ENCODE measurements at regions not wholly inside any gene's neighbourhood (a gene's known extent, or its start where the extent isn't known, plus 50 kb on each side); places are given as distances from the start of the nearest gene placed in this dataset.

GRCh38 chr10:62666275-62666674 lies 138.2 kb upstream of the ADO start:
- Histone ChIP-seq H4K5ac (ENCODE audit: insufficient read length, low read depth, low read length) (no peak overlapping the region), H3K79me1 (ENCODE audit: insufficient read depth, low read depth, low read length, poor library complexity, severe bottlenecking) (no peaks in the 10 kb centered on the region), H3K79me2 (ENCODE audit: insufficient read depth, low read length) (no peaks in the 10 kb centered on the region), H3K4me2 (ENCODE audit: insufficient read depth, insufficient read length, low read length) (no peak overlapping the region), H2AFZ (ENCODE audit: low read length) (no peak overlapping the region), H3K18ac (ENCODE audit: insufficient read length, low read depth, low read length) (no peak overlapping the region), H3K27me3 (ENCODE audit: insufficient read depth, low read length) (no peaks in the 10 kb centered on the region), H3K9me3 (ENCODE audit: control insufficient read depth, low read depth, low read length) (no peaks in the 10 kb centered on the region), H2BK15ac (ENCODE audit: low read depth, low read length) (no peak overlapping the region), H4K91ac (ENCODE audit: insufficient read length, low read depth, low read length) (no peak overlapping the region), H3K4me1 (ENCODE audit: insufficient read depth, low read length) (no peaks in the 10 kb centered on the region), H3K4ac (ENCODE audit: low read depth, low read length) (no peak overlapping the region), H3K9ac (ENCODE audit: extremely low read depth, insufficient read length, low read length) (no peak overlapping the region), H2BK20ac (ENCODE audit: low read depth, low read length, poor library complexity, severe bottlenecking) (no peak overlapping the region), H4K20me1 (ENCODE audit: control insufficient read depth, insufficient read depth, insufficient read length) (no peaks in the 10 kb centered on the region), H3K14ac (ENCODE audit: insufficient read depth, low read length) (no peak overlapping the region), H3T11ph (ENCODE audit: low read length) (no peak overlapping the region), H3K23me2 (ENCODE audit: insufficient read length, low read depth, low read length, poor library complexity, severe bottlenecking) (no peaks in the 10 kb centered on the region), H3K27ac (ENCODE audit: insufficient read length, low read depth, low read length) (no peak overlapping the region), H2AK5ac (ENCODE audit: insufficient read length, low read length) (no peak overlapping the region), H3K56ac (ENCODE audit: insufficient read length, low read depth, low read length) (no peak overlapping the region), H2BK5ac (ENCODE audit: insufficient read length, low read length) (no peak overlapping the region), H3K23ac (ENCODE audit: insufficient read length, low read depth, low read length) (no peak overlapping the region), H2BK120ac (ENCODE audit: low read depth, low read length, poor library complexity, severe bottlenecking) (no peak overlapping the region), H4K8ac (replicated peaks; ENCODE audit: insufficient read length, low read depth, low read length) (no peak overlapping the region), H2BK12ac (ENCODE audit: insufficient read length, low read depth, low read length) (no peak overlapping the region)
- Mint-ChIP-seq H3K27ac (no peak overlapping the region), H3K9me3 (peaks cover 8 to 14% of the 10 kb centered on the region in 2 experiments), H3K27me3 (ENCODE audit: low read depth) (peaks cover 6% of the 10 kb centered on the region), H3K36me3 (ENCODE audit: insufficient read depth in 1 of 3, low read depth in 3 of 3) (peaks cover 5% of the 10 kb centered on the region in 3 experiments; a peak in 6 of 7 replicates), H3K4me1 (peaks cover 8% of the 10 kb centered on the region in 2 experiments), H3K4me3 (no peak overlapping the region)
- TF ChIP-seq CTCF (conservative IDR thresholded peaks at IDR 0.05) = no peak
- no peak for DNase-seq
- WGBS (ENCODE audit: extremely low coverage, insufficient read length, low lambda C conversion rate) = no CpG with 5 or more reads among the region's 2 CpGs

Measured in H9 (cell line).